HEK293 (cell line): ENCODE measurements at regions not wholly inside any gene's neighbourhood (a gene's known extent, or its start where the extent isn't known, plus 50 kb on each side); places are given as distances from the start of the nearest gene placed in this dataset.

ENCODE experiments used
- CTCF ChIA-PET: fragments of 350-600 bp; formaldehyde crosslinking; extraction: SDS; loops from one replicate; lab custom pipeline; 2021; ENCODE audit warnings: antibody characterized with exemption; lab: Yijun Ruan, JAX
- POLR2A ChIA-PET: fragments of 300-600 bp; formaldehyde crosslinking; extraction: SDS; loops from one replicate; lab custom pipeline; 2020; ENCODE audit warnings: antibody characterized with exemption, inconsistent platforms; lab: Yijun Ruan, JAX
- H3K27ac ChIP-seq: fragments of 200-500 bp; sonication (Bioruptor generic); 2 replicates; pipeline ENCODE4 v1.5.1; 2014; ENCODE audit warnings: low read depth, low read length, control low read depth, inconsistent platforms; ENCODE audit errors: extremely low read depth
- H3K36me3 ChIP-seq, 2 experiments: fragments of 200-500 bp in 1 of 2; sonication (Bioruptor generic) in 1 of 2; 1 replicate in 1 of 2; 2 replicates in 1 of 2; pipeline ENCODE4 v1.5.1; 2014 to 2017; ENCODE audit warnings: inconsistent platforms in 2 of 2, low read length in 2 of 2; ENCODE audit not compliant: control insufficient read depth in 2 of 2, insufficient read depth in 1 of 2
- H3K4me1 ChIP-seq: fragments of 200-500 bp; sonication (Bioruptor generic); 2 replicates; pipeline ENCODE4 v1.5.1; 2014; ENCODE audit warnings: mild to moderate bottlenecking, low read length, inconsistent platforms; ENCODE audit not compliant: control insufficient read depth, insufficient read depth
- H3K4me3 ChIP-seq: 2 replicates; pipeline ENCODE4 v1.5.1; 2011; ENCODE audit warnings: low read depth, mild to moderate bottlenecking, control low read depth, low read length, moderate library complexity
- H3K9me3 ChIP-seq: fragments of 200-500 bp; sonication (Bioruptor generic); 2 replicates; pipeline ENCODE4 v1.5.1; 2014; ENCODE audit warnings: low read depth, low read length, inconsistent platforms; ENCODE audit not compliant: control insufficient read depth, insufficient read depth
- GLIS1 ChIP-seq: fragments of 450-650 bp; formaldehyde crosslinking; IDR thresholded peaks from 2 replicates; pipeline ENCODE4 v1.5.1; 2016; ENCODE audit warnings: missing biosample characterization, missing genetic modification characterization
- KLF10 ChIP-seq: fragments of 450-650 bp; IDR thresholded peaks from 2 replicates; pipeline ENCODE4 v1.5.1; 2018; ENCODE audit warnings: missing biosample characterization, mild to moderate bottlenecking, missing genetic modification characterization
- KLF8 ChIP-seq: fragments of 450-650 bp; formaldehyde crosslinking; IDR thresholded peaks from 2 replicates; pipeline ENCODE4 v1.5.1; 2016; ENCODE audit warnings: missing biosample characterization, missing genetic modification characterization
- MYNN ChIP-seq: fragments of 450-650 bp; formaldehyde crosslinking; IDR thresholded peaks from 2 replicates; pipeline ENCODE4 v1.5.1; 2016; ENCODE audit warnings: missing biosample characterization, missing genetic modification characterization, borderline replicate concordance
- MZF1 ChIP-seq: fragments of 450-650 bp; formaldehyde crosslinking; IDR thresholded peaks from 2 replicates; pipeline ENCODE4 v1.5.1; 2017; ENCODE audit warnings: missing biosample characterization, missing genetic modification characterization, borderline replicate concordance
- OSR2 ChIP-seq: fragments of 450-650 bp; formaldehyde crosslinking; IDR thresholded peaks from 2 replicates; pipeline ENCODE4 v1.5.1; 2016; ENCODE audit warnings: missing biosample characterization, missing genetic modification characterization
- SP3 ChIP-seq: fragments of 450-650 bp; formaldehyde crosslinking; IDR thresholded peaks from 2 replicates; pipeline ENCODE4 v1.5.1; 2016; ENCODE audit warnings: missing biosample characterization, missing genetic modification characterization
- TCF7L2 ChIP-seq: IDR thresholded peaks from 2 replicates; pipeline ENCODE4 v1.6.1; 2011; ENCODE audit warnings: low read depth, mild to moderate bottlenecking, inconsistent platforms, low read length, moderate library complexity, borderline replicate concordance
- TRIM28 ChIP-seq: IDR thresholded peaks from 2 replicates; pipeline ENCODE4 v1.6.1; 2011; ENCODE audit warnings: low read length, control low read depth, borderline replicate concordance
- YY1 ChIP-seq: fragments of 450-650 bp; formaldehyde crosslinking; IDR thresholded peaks from 2 replicates; pipeline ENCODE4 v1.5.1; 2018; ENCODE audit warnings: missing biosample characterization, missing genetic modification characterization
- ZBTB11 ChIP-seq: fragments of 450-650 bp; formaldehyde crosslinking; conservative IDR thresholded peaks from 2 replicates; pipeline ENCODE4 v1.5.1; 2016; ENCODE audit warnings: low read depth, missing biosample characterization, missing genetic modification characterization
- ZBTB21 ChIP-seq: fragments of 450-650 bp; formaldehyde crosslinking; IDR thresholded peaks from 2 replicates; pipeline ENCODE4 v1.5.1; 2017; ENCODE audit warnings: missing biosample characterization, missing genetic modification characterization
- ZFP37 ChIP-seq: fragments of 450-650 bp; formaldehyde crosslinking; IDR thresholded peaks from 2 replicates; pipeline ENCODE4 v1.5.1; 2016; ENCODE audit warnings: missing biosample characterization, missing genetic modification characterization
- ZIC2 ChIP-seq: fragments of 450-650 bp; formaldehyde crosslinking; IDR thresholded peaks from 2 replicates; pipeline ENCODE4 v1.5.1; 2016; ENCODE audit warnings: missing biosample characterization, missing genetic modification characterization
- ZNF341 ChIP-seq: fragments of 450-650 bp; formaldehyde crosslinking; IDR thresholded peaks from 2 replicates; pipeline ENCODE4; 2016; ENCODE audit warnings: low read depth, missing biosample characterization, missing genetic modification characterization
- ZNF391 ChIP-seq: fragments of 450-650 bp; formaldehyde crosslinking; IDR thresholded peaks from 2 replicates; pipeline ENCODE4 v1.5.1; 2016; ENCODE audit warnings: low read depth, missing biosample characterization, missing genetic modification characterization, borderline replicate concordance
- ZNF423 ChIP-seq: fragments of 450-650 bp; formaldehyde crosslinking; IDR thresholded peaks from 2 replicates; pipeline ENCODE4 v1.5.1; 2016; ENCODE audit warnings: missing biosample characterization, missing genetic modification characterization
- ZNF529 ChIP-seq: fragments of 450-650 bp; formaldehyde crosslinking; IDR thresholded peaks from 2 replicates; pipeline ENCODE4 v1.5.1; 2017; ENCODE audit warnings: missing genetic modification characterization, missing biosample characterization; ENCODE audit not compliant: insufficient replicate concordance
- ZNF530 ChIP-seq: fragments of 450-650 bp; formaldehyde crosslinking; IDR thresholded peaks from 2 replicates; pipeline ENCODE4 v1.5.1; 2016; ENCODE audit warnings: low read depth, missing biosample characterization, missing genetic modification characterization
- ZNF664 ChIP-seq: fragments of 450-650 bp; formaldehyde crosslinking; IDR thresholded peaks from 2 replicates; pipeline ENCODE4 v1.5.1; 2016; ENCODE audit warnings: missing biosample characterization, missing genetic modification characterization
- ZNF747 ChIP-seq: fragments of 450-650 bp; formaldehyde crosslinking; IDR thresholded peaks from 2 replicates; pipeline ENCODE4 v1.5.1; 2016; ENCODE audit warnings: missing biosample characterization, missing genetic modification characterization
- ZNF843 ChIP-seq: fragments of 450-650 bp; formaldehyde crosslinking; IDR thresholded peaks from 2 replicates; pipeline ENCODE4 v1.5.1; 2016; ENCODE audit warnings: missing biosample characterization, missing genetic modification characterization
- ZSCAN30 ChIP-seq: fragments of 450-650 bp; IDR thresholded peaks from 2 replicates; pipeline ENCODE4 v1.5.1; 2018; ENCODE audit warnings: missing biosample characterization, mild to moderate bottlenecking, missing genetic modification characterization, moderate library complexity
- TF ChIP-seq, protein P1 (sequence below): fragments of 450-650 bp; formaldehyde crosslinking; IDR thresholded peaks from 2 replicates; pipeline ENCODE4 v1.5.1; 2016; ENCODE audit warnings: missing biosample characterization, missing genetic modification characterization
- TF ChIP-seq, protein P2 (sequence below): fragments of 450-650 bp; formaldehyde crosslinking; IDR thresholded peaks from 2 replicates; pipeline ENCODE4 v1.5.1; 2016; ENCODE audit warnings: missing biosample characterization, missing genetic modification characterization
- TF ChIP-seq, protein P3 (sequence below): fragments of 450-650 bp; formaldehyde crosslinking; IDR thresholded peaks from 2 replicates; pipeline ENCODE4 v1.5.1; 2016; ENCODE audit warnings: missing biosample characterization, missing genetic modification characterization
- TF ChIP-seq, protein P4 (sequence below): fragments of 450-650 bp; formaldehyde crosslinking; IDR thresholded peaks from 2 replicates; pipeline ENCODE4 v1.5.1; 2016; ENCODE audit warnings: missing biosample characterization, missing genetic modification characterization

- TF ChIP-seq, protein P1, sequence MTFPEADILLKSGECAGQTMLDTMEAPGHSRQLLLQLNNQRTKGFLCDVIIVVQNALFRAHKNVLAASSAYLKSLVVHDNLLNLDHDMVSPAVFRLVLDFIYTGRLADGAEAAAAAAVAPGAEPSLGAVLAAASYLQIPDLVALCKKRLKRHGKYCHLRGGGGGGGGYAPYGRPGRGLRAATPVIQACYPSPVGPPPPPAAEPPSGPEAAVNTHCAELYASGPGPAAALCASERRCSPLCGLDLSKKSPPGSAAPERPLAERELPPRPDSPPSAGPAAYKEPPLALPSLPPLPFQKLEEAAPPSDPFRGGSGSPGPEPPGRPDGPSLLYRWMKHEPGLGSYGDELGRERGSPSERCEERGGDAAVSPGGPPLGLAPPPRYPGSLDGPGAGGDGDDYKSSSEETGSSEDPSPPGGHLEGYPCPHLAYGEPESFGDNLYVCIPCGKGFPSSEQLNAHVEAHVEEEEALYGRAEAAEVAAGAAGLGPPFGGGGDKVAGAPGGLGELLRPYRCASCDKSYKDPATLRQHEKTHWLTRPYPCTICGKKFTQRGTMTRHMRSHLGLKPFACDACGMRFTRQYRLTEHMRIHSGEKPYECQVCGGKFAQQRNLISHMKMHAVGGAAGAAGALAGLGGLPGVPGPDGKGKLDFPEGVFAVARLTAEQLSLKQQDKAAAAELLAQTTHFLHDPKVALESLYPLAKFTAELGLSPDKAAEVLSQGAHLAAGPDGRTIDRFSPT (tag by site-specific recombination) = no peak
Measured at GRCh38 chr2:173802518-173802917, 162.7 kb downstream of the SP3 start (continued).

DNA sequence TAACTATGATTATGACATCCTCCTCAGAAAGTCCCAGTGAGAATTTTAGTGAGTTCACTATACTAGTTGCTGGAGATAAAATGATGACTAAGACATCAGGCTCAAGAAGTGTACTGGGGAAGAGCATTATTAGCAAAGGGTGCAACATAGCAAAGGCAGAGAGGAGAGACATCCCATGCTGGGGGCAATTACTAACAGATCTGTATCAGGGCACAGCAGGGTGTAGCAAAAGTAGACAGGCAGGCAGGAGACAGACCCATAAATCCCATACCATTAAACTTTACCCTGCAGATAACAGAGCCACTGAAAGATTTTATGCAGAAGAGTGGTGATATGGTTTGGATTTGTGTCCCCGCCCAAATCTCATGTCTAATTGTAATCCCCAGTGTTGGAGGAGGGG, 161.7 kb downstream of the SP3 start:
- H3K27ac ChIP-seq = no peak overlapping the region
- no peak for TF ChIP-seq ZNF529 (tag by site-specific recombination)
- peak; percentile 44; the same call in 1 of the 2 replicates for TF ChIP-seq ZNF843 (tag by site-specific recombination)
- TF ChIP-seq, protein P2, sequence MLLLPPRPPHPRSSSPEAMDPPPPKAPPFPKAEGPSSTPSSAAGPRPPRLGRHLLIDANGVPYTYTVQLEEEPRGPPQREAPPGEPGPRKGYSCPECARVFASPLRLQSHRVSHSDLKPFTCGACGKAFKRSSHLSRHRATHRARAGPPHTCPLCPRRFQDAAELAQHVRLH (tag by site-specific recombination) = 0 out of 2 replicates have a peak, but pooled peaks have one; percentile 22
- peak; percentile 60; the same call in 1 of the 2 replicates for TF ChIP-seq ZNF423
- peak; percentile 66 for TF ChIP-seq ZIC2
- peak; percentile 29; the same call in 1 of the 2 replicates for TF ChIP-seq OSR2
- peak; percentile 60; the same call in 1 of the 2 replicates for TF ChIP-seq TRIM28
- peak; percentile 60; the same call in 1 of the 2 replicates for TF ChIP-seq GLIS1 (tag by site-specific recombination)
- TF ChIP-seq ZNF391 = no peak
- peak; percentile 49; the same call in 1 of the 2 replicates for TF ChIP-seq TCF7L2
- TF ChIP-seq, all 188 proteins: peak for 8
- Histone ChIP-seq H3K36me3 (no peaks in the 10 kb centered on the region), H3K9me3 (no peaks in the 10 kb centered on the region), H3K4me3 (no peak overlapping the region), H3K4me1 (no peaks in the 10 kb centered on the region)
- ChIA-PET CTCF (no interaction called here), POLR2A (no interaction called here)

DNA sequence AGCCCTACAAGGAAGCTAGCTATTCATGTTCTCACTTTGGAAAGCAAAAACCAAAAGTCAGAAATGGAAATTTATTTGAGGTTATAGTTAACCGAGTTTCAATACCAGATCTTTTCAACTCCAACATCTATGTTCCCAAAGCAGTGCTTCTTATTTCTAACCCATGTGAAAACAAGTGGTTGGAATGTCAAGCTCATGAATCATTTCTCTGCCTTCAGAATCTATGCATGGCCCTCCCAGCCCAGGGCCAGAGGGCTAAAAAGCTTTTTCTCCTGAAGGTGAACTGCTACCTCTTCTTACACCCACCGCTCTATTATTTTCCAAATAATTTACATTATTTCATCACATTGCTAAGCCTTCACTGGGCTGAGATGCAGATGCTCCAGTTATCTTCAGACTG, 158.4 kb downstream of the SP3 start:
- CTCF ChIA-PET = no interaction called here
- POLR2A ChIA-PET = no interaction called here
- Histone ChIP-seq H3K36me3 (no peaks in the 10 kb centered on the region), H3K9me3 (no peaks in the 10 kb centered on the region), H3K4me1 (no peaks in the 10 kb centered on the region), H3K27ac (no peak overlapping the region), H3K4me3 (no peak overlapping the region)
- TF ChIP-seq ZNF530 (no peak), MYNN (tag by site-specific recombination) (no peak), ZNF341 (tag by site-specific recombination) (no peak), ZSCAN30 (tag by site-specific recombination) (no peak), ZNF664 (tag by site-specific recombination) (no peak), ZBTB11 (tag by site-specific recombination) (no peak), KLF8 (tag by site-specific recombination) (no peak), SP3 (no peak), YY1 (tag by site-specific recombination) (no peak), ZNF747 (tag by site-specific recombination) (no peak), KLF10 (tag by site-specific recombination) (no peak), ZBTB21 (tag by site-specific recombination) (no peak), ZFP37 (tag by site-specific recombination) (no peak), MZF1 (tag by site-specific recombination) (no peak)
- TF ChIP-seq, protein P3, sequence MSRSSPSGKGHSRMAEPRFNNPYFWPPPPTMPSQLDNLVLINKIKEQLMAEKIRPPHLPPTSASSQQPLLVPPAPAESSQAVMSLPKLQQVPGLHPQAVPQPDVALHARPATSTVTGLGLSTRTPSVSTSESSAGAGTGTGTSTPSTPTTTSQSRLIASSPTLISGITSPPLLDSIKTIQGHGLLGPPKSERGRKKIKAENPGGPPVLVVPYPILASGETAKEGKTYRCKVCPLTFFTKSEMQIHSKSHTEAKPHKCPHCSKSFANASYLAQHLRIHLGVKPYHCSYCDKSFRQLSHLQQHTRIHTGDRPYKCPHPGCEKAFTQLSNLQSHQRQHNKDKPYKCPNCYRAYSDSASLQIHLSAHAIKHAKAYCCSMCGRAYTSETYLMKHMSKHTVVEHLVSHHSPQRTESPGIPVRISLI (tag by site-specific recombination) = no peak
- TF ChIP-seq, protein P4, sequence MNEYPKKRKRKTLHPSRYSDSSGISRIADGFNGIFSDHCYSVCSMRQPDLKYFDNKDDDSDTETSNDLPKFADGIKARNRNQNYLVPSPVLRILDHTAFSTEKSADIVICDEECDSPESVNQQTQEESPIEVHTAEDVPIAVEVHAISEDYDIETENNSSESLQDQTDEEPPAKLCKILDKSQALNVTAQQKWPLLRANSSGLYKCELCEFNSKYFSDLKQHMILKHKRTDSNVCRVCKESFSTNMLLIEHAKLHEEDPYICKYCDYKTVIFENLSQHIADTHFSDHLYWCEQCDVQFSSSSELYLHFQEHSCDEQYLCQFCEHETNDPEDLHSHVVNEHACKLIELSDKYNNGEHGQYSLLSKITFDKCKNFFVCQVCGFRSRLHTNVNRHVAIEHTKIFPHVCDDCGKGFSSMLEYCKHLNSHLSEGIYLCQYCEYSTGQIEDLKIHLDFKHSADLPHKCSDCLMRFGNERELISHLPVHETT (tag by site-specific recombination) = no peak
